NB4 (cell line): ENCODE measurements at regions not wholly inside any gene's neighbourhood (a gene's known extent, or its start where the extent isn't known, plus 50 kb on each side); places are given as distances from the start of the nearest gene placed in this dataset.
"Not testable (repeated sequence)": the region's sequence is repeated elsewhere in the genome, so short reads cannot be mapped to it uniquely, and the experiment has no call there.

Experiments used
- MYC ChIP-seq: IDR thresholded peaks from 2 replicates; pipeline ENCODE4 v1.6.1; 2011; ENCODE audit warnings: low read depth, low read length
- POLR2A ChIP-seq: IDR thresholded peaks from 2 replicates; pipeline ENCODE4 v1.6.1; 2011; ENCODE audit warnings: mild to moderate bottlenecking; ENCODE audit not compliant: insufficient read length; ENCODE audit errors: extremely low read depth
- TF ChIP-seq, protein P1 (sequence below): IDR thresholded peaks from 2 replicates; pipeline ENCODE4 v1.6.1; 2011; ENCODE audit warnings: low read depth, low read length
- TF ChIP-seq, protein P2 (sequence below): IDR thresholded peaks from one replicate; pipeline ENCODE4 v1.5.1; 2012; ENCODE audit warnings: low read depth, low read length

DNA sequence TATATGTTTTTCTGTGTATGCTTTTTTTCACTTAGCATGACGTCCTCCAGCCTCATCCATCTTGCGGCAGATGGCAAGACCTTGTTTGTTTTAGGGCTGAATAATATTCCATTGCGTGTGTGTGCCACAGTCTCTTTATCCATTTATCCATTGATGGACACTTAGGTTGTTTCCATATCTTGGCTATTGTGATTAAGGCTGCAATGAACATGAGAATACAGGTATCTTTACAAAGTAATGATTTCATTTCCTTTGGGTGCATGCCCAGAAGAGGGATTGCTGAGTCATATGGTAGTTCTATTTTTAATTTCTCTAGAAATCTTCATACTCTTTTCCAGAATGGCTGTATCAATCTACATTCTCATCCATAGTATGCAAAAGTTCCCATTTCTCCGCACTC is 85.3 kb upstream of the ADCY2 start:
- TF ChIP-seq, protein P1, sequence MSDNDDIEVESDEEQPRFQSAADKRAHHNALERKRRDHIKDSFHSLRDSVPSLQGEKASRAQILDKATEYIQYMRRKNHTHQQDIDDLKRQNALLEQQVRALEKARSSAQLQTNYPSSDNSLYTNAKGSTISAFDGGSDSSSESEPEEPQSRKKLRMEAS = not testable (repeated sequence)
- not testable (repeated sequence) for TF ChIP-seq POLR2A, MYC
- TF ChIP-seq, protein P2, sequence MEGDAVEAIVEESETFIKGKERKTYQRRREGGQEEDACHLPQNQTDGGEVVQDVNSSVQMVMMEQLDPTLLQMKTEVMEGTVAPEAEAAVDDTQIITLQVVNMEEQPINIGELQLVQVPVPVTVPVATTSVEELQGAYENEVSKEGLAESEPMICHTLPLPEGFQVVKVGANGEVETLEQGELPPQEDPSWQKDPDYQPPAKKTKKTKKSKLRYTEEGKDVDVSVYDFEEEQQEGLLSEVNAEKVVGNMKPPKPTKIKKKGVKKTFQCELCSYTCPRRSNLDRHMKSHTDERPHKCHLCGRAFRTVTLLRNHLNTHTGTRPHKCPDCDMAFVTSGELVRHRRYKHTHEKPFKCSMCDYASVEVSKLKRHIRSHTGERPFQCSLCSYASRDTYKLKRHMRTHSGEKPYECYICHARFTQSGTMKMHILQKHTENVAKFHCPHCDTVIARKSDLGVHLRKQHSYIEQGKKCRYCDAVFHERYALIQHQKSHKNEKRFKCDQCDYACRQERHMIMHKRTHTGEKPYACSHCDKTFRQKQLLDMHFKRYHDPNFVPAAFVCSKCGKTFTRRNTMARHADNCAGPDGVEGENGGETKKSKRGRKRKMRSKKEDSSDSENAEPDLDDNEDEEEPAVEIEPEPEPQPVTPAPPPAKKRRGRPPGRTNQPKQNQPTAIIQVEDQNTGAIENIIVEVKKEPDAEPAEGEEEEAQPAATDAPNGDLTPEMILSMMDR = not testable (repeated sequence)
